Cardiac muscle cell (in vitro differentiated cells and primary cell): ENCODE measurements at regions not wholly inside any gene's neighbourhood (a gene's known extent, or its start where the extent isn't known, plus 50 kb on each side); places are given as distances from the start of the nearest gene placed in this dataset.
A peak's percentile ranks its signal among the peaks of the same experiment; 100 is the strongest.

ENCODE experiments used
- DNase-seq, 2 donors: peaks; one replicate each; pipeline versions ENCODE4 v3.0.0 to v3.0.0-alpha.2; 2010 to 2017; ENCODE audit warnings: low read depth in 1 of 2, low spot score in 1 of 2
- H3K27ac ChIP-seq: fragments of 200-600 bp; sonication (generic); 2 replicates; pipeline ENCODE4 v1.5.1; 2016
- H3K27me3 ChIP-seq: fragments of 200-600 bp; sonication (generic); 2 replicates; pipeline ENCODE4 v1.6.0; 2016; ENCODE audit warnings: control low read depth
- H3K36me3 ChIP-seq: fragments of 200-600 bp; sonication (generic); 2 replicates; pipeline ENCODE4 v1.5.1; 2016; ENCODE audit warnings: control low read depth
- H3K4me1 ChIP-seq: fragments of 200-600 bp; sonication (generic); 2 replicates; pipeline ENCODE4 v1.8.1; 2017; ENCODE audit warnings: low read depth, mild to moderate bottlenecking, mixed run types
- H3K4me3 ChIP-seq: fragments of 200-600 bp; sonication (generic); 2 replicates; pipeline ENCODE4 v1.5.1; 2016; ENCODE audit warnings: mild to moderate bottlenecking
- H3K9me3 ChIP-seq: fragments of 200-600 bp; sonication (generic); 2 replicates; pipeline ENCODE4 v1.5.1; 2017; ENCODE audit warnings: low read depth, mild to moderate bottlenecking, control low read depth
- CTCF ChIP-seq: IDR thresholded peaks from 2 replicates; pipeline ENCODE4 v1.5.1; 2012; ENCODE audit warnings: low read depth, mild to moderate bottlenecking, low read length

- H3K27me3 ChIP-seq, result no peaks in the 10 kb centered on the region
- H3K36me3 ChIP-seq, result no peaks in the 10 kb centered on the region
- peak; percentile 63 for TF ChIP-seq CTCF
- H3K4me1 ChIP-seq, result no peaks in the 10 kb centered on the region
- no peak overlapping the region for H3K27ac ChIP-seq
- peak; percentile 42 to 61 for DNase-seq
- no peak overlapping the region for H3K4me3 ChIP-seq
- no peaks in the 10 kb centered on the region for H3K9me3 ChIP-seq
Observed at GRCh38 chr2:138846216-138846821, 66.1 kb upstream of the NXPH2 start.

GRCh38 chr2:138842341-138842740 is 62.2 kb upstream of the NXPH2 start:
- Histone ChIP-seq H3K27ac (no peak overlapping the region), H3K4me1 (no peaks in the 10 kb centered on the region), H3K27me3 (no peaks in the 10 kb centered on the region), H3K4me3 (no peak overlapping the region), H3K36me3 (no peaks in the 10 kb centered on the region), H3K9me3 (no peaks in the 10 kb centered on the region)
- no peak for DNase-seq
- no peak for TF ChIP-seq CTCF

- H3K9me3 ChIP-seq, result no peaks in the 10 kb centered on the region
- H3K4me1 ChIP-seq, result no peaks in the 10 kb centered on the region
- H3K27ac ChIP-seq, result no peak overlapping the region
- no peak for DNase-seq
- no peaks in the 10 kb centered on the region for H3K27me3 ChIP-seq
- H3K4me3 ChIP-seq, result no peak overlapping the region
- no peak for TF ChIP-seq CTCF
- no peaks in the 10 kb centered on the region for H3K36me3 ChIP-seq
Observed at GRCh38 chr2:138841459-138841858, 61.3 kb upstream of the NXPH2 start.

GRCh38 chr2:138838851-138839620 is 58.8 kb upstream of the NXPH2 start:
- TF ChIP-seq CTCF, result no peak
- Histone ChIP-seq H3K27me3 (no peaks in the 10 kb centered on the region), H3K4me1 (no peaks in the 10 kb centered on the region), H3K36me3 (no peaks in the 10 kb centered on the region), H3K9me3 (no peaks in the 10 kb centered on the region), H3K27ac (no peak overlapping the region), H3K4me3 (no peak overlapping the region)
- no peak for DNase-seq

- no peak for TF ChIP-seq CTCF
- DNase-seq, result no peak
- no peaks in the 10 kb centered on the region for H3K4me1 ChIP-seq
Observed at GRCh38 chr2:138831691-138832090, 51.5 kb upstream of the NXPH2 start.

More at GRCh38 chr2:138831691-138832090, 51.5 kb upstream of the NXPH2 start:
- H3K27ac ChIP-seq, result no peak overlapping the region
- H3K4me3 ChIP-seq, result no peak overlapping the region
- no peaks in the 10 kb centered on the region for H3K27me3 ChIP-seq
- no peaks in the 10 kb centered on the region for H3K9me3 ChIP-seq
- H3K36me3 ChIP-seq, result no peaks in the 10 kb centered on the region
